Ovary (tissue), 7 donors: ENCODE measurements at regions not wholly inside any gene's neighbourhood (a gene's known extent, or its start where the extent isn't known, plus 50 kb on each side); places are given as distances from the start of the nearest gene placed in this dataset.

Experiments used
- DNase-seq, 5 donors: peaks; one replicate each; pipeline ENCODE4 v3.0.0-alpha.2; 2019 to 2020
- H3K27ac ChIP-seq, 2 donors: fragments of 200-600 bp; one replicate each; pipeline versions ENCODE4 v1.5.1 to v1.8.0; 2019 to 2022
- H3K27me3 ChIP-seq: fragments of 200-600 bp; one replicate; pipeline ENCODE4 v1.8.0; 2022
- H3K36me3 ChIP-seq: fragments of 200-600 bp; sonication (generic); one replicate; pipeline ENCODE4 v1.5.1; 2019
- H3K4me1 ChIP-seq: one replicate; pipeline ENCODE4 v1.8.1; 2013; ENCODE audit warnings: mild to moderate bottlenecking, moderate library complexity; ENCODE audit not compliant: insufficient read depth
- H3K4me3 ChIP-seq: fragments of 200-600 bp; sonication (generic); one replicate; pipeline ENCODE4 v1.5.1; 2017
- H3K9me3 ChIP-seq, 2 donors: fragments of 200-600 bp in 1 of 2; sonication (generic) in 1 of 2; one replicate each; pipeline versions ENCODE4 v1.5.1 to v1.8.1; 2013 to 2019; ENCODE audit warnings: mild to moderate bottlenecking in 1 of 2, moderate library complexity in 1 of 2
- CTCF ChIP-seq, 3 donors: fragments of 450-650 bp in 2 of 3; fragments of 200-600 bp in 1 of 3; IDR thresholded peaks; one replicate each; pipeline versions ENCODE4 v1.5.1 to v1.8.0; 2016 to 2022; ENCODE audit warnings: antibody characterized with exemption in 3 of 3, mild to moderate bottlenecking in 1 of 3
- EP300 ChIP-seq: sonication (generic); formaldehyde crosslinking; IDR thresholded peaks from one replicate; pipeline ENCODE4 v1.6.1; 2017; ENCODE audit warnings: antibody characterized with exemption
- POLR2A ChIP-seq: fragments of 450-650 bp; IDR thresholded peaks from one replicate; pipeline ENCODE4 v1.6.1; 2017; ENCODE audit warnings: antibody characterized with exemption, mild to moderate bottlenecking, moderate library complexity
- WGBS, 3 donors: extraction: QIAGEN DNeasy Blood & Tissue Kit in 1 of 3; methylation state at CpG; one replicate each; pipeline versions ENCODE4 v1.1.5 to v1.1.7; 2013 to 2017; 5-methylcytosine and 5-hydroxymethylcytosine counted together
- intact Hi-C, 4 donors: fragments of 100-400 bp; cut with DNase I; formaldehyde crosslinking; loops; one replicate each; pipeline versions ENCODE4 v1.11.0 to v1.15.1; 2022 to 2023
- donor health status: DM: no; HTN: no; CAD: no; lungs with moderate emphysema.
- donor health status: DM: no; HTN: no; CAD: no.
- donor health status: Bipolar disorder and iron deficiency.
- donor health status: DM: no; HTN: no; CAD: no.
- donor health status: DM: yes; HTN: yes; CAD: no.

- H3K36me3 ChIP-seq: no peaks in the 10 kb centered on the region
- no peaks in the 10 kb centered on the region for H3K9me3 ChIP-seq
- H3K27me3 ChIP-seq: no peaks in the 10 kb centered on the region
- DNase-seq: no peak
- H3K4me3 ChIP-seq: no peak overlapping the region
- TF ChIP-seq EP300 (no peak), POLR2A (no peak), CTCF (IDR thresholded peaks at IDR 0.05) (no peak)
- H3K4me1 ChIP-seq: no peaks in the 10 kb centered on the region
- intact Hi-C loops: no loop called here
- H3K27ac ChIP-seq: no peak overlapping the region
Measured at GRCh38 chr2:17299891-17300540, 218.2 kb downstream of the RAD51AP2 start.

- H3K9me3 ChIP-seq: no peaks in the 10 kb centered on the region
- intact Hi-C loops: no loop called here
- H3K27ac ChIP-seq: no peak overlapping the region
- no peak for TF ChIP-seq POLR2A
- TF ChIP-seq CTCF (IDR thresholded peaks at IDR 0.05): no peak
- TF ChIP-seq EP300: no peak
- 85 to 93% (median 88%) methylated on average over 2 of the region's 2 CpGs for WGBS, 3 donors
- no peaks in the 10 kb centered on the region for H3K4me1 ChIP-seq
- DNase-seq: no peak
- H3K27me3 ChIP-seq: no peaks in the 10 kb centered on the region
- H3K36me3 ChIP-seq: no peaks in the 10 kb centered on the region
- H3K4me3 ChIP-seq: no peak overlapping the region
Measured at GRCh38 chr2:17298453-17298852, 219.8 kb downstream of the RAD51AP2 start.

- Histone ChIP-seq H3K27me3 (no peaks in the 10 kb centered on the region), H3K36me3 (no peaks in the 10 kb centered on the region), H3K27ac (no peak overlapping the region), H3K4me1 (no peaks in the 10 kb centered on the region), H3K4me3 (no peak overlapping the region), H3K9me3 (no peaks in the 10 kb centered on the region)
- intact Hi-C loops: no loop called here
- TF ChIP-seq CTCF (IDR thresholded peaks at IDR 0.05): no peak
- DNase-seq: no peak
Measured at GRCh38 chr2:17296686-17297085, 221.6 kb downstream of the RAD51AP2 start.

GRCh38 chr2:17289669-17290068 is 228.6 kb downstream of the RAD51AP2 start:
- Histone ChIP-seq H3K36me3 (no peaks in the 10 kb centered on the region), H3K27ac (no peak overlapping the region), H3K9me3 (no peaks in the 10 kb centered on the region), H3K27me3 (no peaks in the 10 kb centered on the region), H3K4me1 (no peaks in the 10 kb centered on the region), H3K4me3 (no peak overlapping the region)
- WGBS, 3 donors: 80 to 91% (median 80%) methylated on average over 3 of the region's 3 CpGs
- intact Hi-C loops: no loop called here
- TF ChIP-seq POLR2A: no peak
- no peak for TF ChIP-seq EP300
- no peak for TF ChIP-seq CTCF (IDR thresholded peaks at IDR 0.05)
- no peak for DNase-seq
